Neural cell (in vitro differentiated cells): ENCODE measurements at regions not wholly inside any gene's neighbourhood (a gene's known extent, or its start where the extent isn't known, plus 50 kb on each side); places are given as distances from the start of the nearest gene placed in this dataset.

Source experiments
- SMC3 ChIP-seq: fragments of 450-650 bp; conservative IDR thresholded peaks from 2 replicates; pipeline ENCODE4 v1.6.1; 2014; ENCODE audit warnings: antibody characterized with exemption, mild to moderate bottlenecking, moderate library complexity; ENCODE audit not compliant: poor library complexity
- TF ChIP-seq, protein P1 (sequence below): fragments of 450-650 bp; IDR thresholded peaks from 2 replicates; pipeline ENCODE4 v1.5.1; 2014; ENCODE audit warnings: antibody characterized with exemption, mild to moderate bottlenecking, moderate library complexity; ENCODE audit not compliant: poor library complexity, severe bottlenecking

DNA sequence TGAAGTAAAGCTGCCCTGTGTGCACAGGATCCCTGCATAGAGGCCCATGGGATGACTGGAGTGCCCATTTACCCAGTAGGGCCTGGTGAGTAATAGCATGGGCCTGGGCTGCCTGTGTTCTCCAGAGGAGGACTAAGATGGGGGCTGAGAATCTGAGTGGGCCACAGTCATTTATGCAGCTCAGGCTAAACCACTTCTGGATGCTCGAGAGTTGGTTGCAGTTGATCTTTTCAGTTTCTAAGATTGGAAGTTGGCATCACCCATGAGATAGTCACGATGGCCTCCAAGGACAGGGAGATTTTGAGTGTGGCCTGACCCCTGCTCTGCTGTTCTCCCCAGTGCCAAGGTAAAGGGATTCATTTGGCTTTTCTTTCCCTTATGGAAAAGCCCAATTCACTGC is 179.1 kb upstream of the SPRED2 start:
- TF ChIP-seq SMC3: no peak
- TF ChIP-seq, protein P1, sequence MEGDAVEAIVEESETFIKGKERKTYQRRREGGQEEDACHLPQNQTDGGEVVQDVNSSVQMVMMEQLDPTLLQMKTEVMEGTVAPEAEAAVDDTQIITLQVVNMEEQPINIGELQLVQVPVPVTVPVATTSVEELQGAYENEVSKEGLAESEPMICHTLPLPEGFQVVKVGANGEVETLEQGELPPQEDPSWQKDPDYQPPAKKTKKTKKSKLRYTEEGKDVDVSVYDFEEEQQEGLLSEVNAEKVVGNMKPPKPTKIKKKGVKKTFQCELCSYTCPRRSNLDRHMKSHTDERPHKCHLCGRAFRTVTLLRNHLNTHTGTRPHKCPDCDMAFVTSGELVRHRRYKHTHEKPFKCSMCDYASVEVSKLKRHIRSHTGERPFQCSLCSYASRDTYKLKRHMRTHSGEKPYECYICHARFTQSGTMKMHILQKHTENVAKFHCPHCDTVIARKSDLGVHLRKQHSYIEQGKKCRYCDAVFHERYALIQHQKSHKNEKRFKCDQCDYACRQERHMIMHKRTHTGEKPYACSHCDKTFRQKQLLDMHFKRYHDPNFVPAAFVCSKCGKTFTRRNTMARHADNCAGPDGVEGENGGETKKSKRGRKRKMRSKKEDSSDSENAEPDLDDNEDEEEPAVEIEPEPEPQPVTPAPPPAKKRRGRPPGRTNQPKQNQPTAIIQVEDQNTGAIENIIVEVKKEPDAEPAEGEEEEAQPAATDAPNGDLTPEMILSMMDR: no peak
